Hepatocyte (in vitro differentiated cells): ENCODE measurements at regions not wholly inside any gene's neighbourhood (a gene's known extent, or its start where the extent isn't known, plus 50 kb on each side); places are given as distances from the start of the nearest gene placed in this dataset.

Experiments
- EZH2 ChIP-seq: fragments of 200-600 bp; sonication (generic); IDR thresholded peaks from 2 replicates; pipeline ENCODE4 v1.6.1; 2016; ENCODE audit warnings: antibody characterized with exemption, mild to moderate bottlenecking, borderline replicate concordance
- EZH2phosphoT487 ChIP-seq: fragments of 200-600 bp; sonication (generic); IDR thresholded peaks from one replicate; pipeline ENCODE4 v1.6.1; 2018; ENCODE audit warnings: antibody characterized with exemption, mild to moderate bottlenecking, low read depth, moderate library complexity; ENCODE audit not compliant: unreplicated experiment, severe bottlenecking
- TF ChIP-seq, protein P1 (sequence below): fragments of 200-600 bp; sonication (generic); IDR thresholded peaks from 2 replicates; pipeline ENCODE4 v1.5.1; 2016; ENCODE audit warnings: antibody characterized with exemption, mild to moderate bottlenecking; ENCODE audit not compliant: poor library complexity

DNA sequence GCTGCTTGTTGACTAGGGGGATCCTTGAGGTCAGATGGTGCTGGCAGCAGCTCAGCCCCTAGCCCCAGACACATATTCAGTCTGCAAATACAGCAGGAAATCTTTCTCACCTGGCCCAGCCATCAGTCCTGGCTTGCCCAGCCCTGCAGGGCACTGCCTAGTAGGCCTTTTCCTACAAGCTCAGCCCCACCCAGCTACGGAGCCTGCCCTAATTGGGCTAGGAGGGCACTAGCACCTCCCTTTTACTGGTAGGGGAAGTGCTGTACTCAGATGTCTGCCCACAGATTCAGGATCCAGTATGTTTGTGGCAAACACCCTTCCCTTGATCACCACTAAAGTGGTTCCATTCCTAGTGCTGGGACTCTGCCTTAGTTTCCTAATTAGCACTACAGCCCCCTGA, 257.1 kb upstream of the CADM1 start:
- TF ChIP-seq EZH2 (no peak), EZH2phosphoT487 (no peak)
- TF ChIP-seq, protein P1, sequence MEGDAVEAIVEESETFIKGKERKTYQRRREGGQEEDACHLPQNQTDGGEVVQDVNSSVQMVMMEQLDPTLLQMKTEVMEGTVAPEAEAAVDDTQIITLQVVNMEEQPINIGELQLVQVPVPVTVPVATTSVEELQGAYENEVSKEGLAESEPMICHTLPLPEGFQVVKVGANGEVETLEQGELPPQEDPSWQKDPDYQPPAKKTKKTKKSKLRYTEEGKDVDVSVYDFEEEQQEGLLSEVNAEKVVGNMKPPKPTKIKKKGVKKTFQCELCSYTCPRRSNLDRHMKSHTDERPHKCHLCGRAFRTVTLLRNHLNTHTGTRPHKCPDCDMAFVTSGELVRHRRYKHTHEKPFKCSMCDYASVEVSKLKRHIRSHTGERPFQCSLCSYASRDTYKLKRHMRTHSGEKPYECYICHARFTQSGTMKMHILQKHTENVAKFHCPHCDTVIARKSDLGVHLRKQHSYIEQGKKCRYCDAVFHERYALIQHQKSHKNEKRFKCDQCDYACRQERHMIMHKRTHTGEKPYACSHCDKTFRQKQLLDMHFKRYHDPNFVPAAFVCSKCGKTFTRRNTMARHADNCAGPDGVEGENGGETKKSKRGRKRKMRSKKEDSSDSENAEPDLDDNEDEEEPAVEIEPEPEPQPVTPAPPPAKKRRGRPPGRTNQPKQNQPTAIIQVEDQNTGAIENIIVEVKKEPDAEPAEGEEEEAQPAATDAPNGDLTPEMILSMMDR: no peak
